ENCODE measurements at regions not wholly inside any gene's neighbourhood (a gene's known extent, or its start where the extent isn't known, plus 50 kb on each side); places are given as distances from the start of the nearest gene placed in this dataset.
A peak's percentile ranks its signal among the peaks of the same experiment; 100 is the strongest.

GRCh38 chr9:103949096-103949495 lies 145.0 kb upstream of the SMC2 start:
- TF ChIP-seq POLR2A (IDR thresholded peaks at IDR 0.05; ENCODE audit: low read length) (no peak), GATA1 (IDR thresholded peaks at IDR 0.05; ENCODE audit: low read depth, low read length) (no peak)
- no peak for DNase-seq

GRCh38 chr9:103977163-103977562 lies 116.9 kb upstream of the SMC2 start:
- no peak for TF ChIP-seq POLR2A (IDR thresholded peaks at IDR 0.05; ENCODE audit: low read length)
- TF ChIP-seq GATA1 (IDR thresholded peaks at IDR 0.05; ENCODE audit: low read depth, low read length), result no peak
- no peak for DNase-seq

- TF ChIP-seq GATA1 (IDR thresholded peaks at IDR 0.05; ENCODE audit: low read depth, low read length) (no peak), POLR2A (IDR thresholded peaks at IDR 0.05; ENCODE audit: low read length) (no peak)
Measured at GRCh38 chr9:103978396-103978795, 115.7 kb upstream of the SMC2 start.

GRCh38 chr9:103981912-103982311 lies 112.2 kb upstream of the SMC2 start:
- no peak for TF ChIP-seq POLR2A (IDR thresholded peaks at IDR 0.05; ENCODE audit: low read length)
- no peak for TF ChIP-seq GATA1 (IDR thresholded peaks at IDR 0.05; ENCODE audit: low read depth, low read length)
- peak; percentile 55 to 56 for DNase-seq

More at GRCh38 chr9:103978396-103978795, 115.7 kb upstream of the SMC2 start:
- DNase-seq, result no peak

GRCh38 chr9:103985077-103985476 lies 109.0 kb upstream of the SMC2 start:
- no peak for TF ChIP-seq POLR2A (IDR thresholded peaks at IDR 0.05; ENCODE audit: low read length)
- no peak for TF ChIP-seq GATA1 (IDR thresholded peaks at IDR 0.05; ENCODE audit: low read depth, low read length)
- DNase-seq, result no peak

GRCh38 chr9:103988821-103989220 lies 105.3 kb upstream of the SMC2 start:
- no peak for TF ChIP-seq POLR2A (IDR thresholded peaks at IDR 0.05; ENCODE audit: low read length)
- TF ChIP-seq GATA1 (IDR thresholded peaks at IDR 0.05; ENCODE audit: low read depth, low read length), result no peak
- DNase-seq, result no peak

- TF ChIP-seq GATA1 (IDR thresholded peaks at IDR 0.05; ENCODE audit: low read depth, low read length), result no peak
- TF ChIP-seq POLR2A (IDR thresholded peaks at IDR 0.05; ENCODE audit: low read length), result no peak
Measured at GRCh38 chr9:103990311-103990710, 103.8 kb upstream of the SMC2 start.

GRCh38 chr9:103991001-103991400 lies 103.1 kb upstream of the SMC2 start:
- TF ChIP-seq GATA1 (IDR thresholded peaks at IDR 0.05; ENCODE audit: low read depth, low read length), result no peak
- no peak for TF ChIP-seq POLR2A (IDR thresholded peaks at IDR 0.05; ENCODE audit: low read length)

More at GRCh38 chr9:103990311-103990710, 103.8 kb upstream of the SMC2 start:
- DNase-seq, result no peak

GRCh38 chr9:103991698-103992097 lies 102.4 kb upstream of the SMC2 start:
- DNase-seq, result no peak
- TF ChIP-seq GATA1 (IDR thresholded peaks at IDR 0.05; ENCODE audit: low read depth, low read length) (no peak), POLR2A (IDR thresholded peaks at IDR 0.05; ENCODE audit: low read length) (no peak)

More at GRCh38 chr9:103991001-103991400, 103.1 kb upstream of the SMC2 start:
- no peak for DNase-seq

- TF ChIP-seq POLR2A (IDR thresholded peaks at IDR 0.05; ENCODE audit: low read length), result no peak
- TF ChIP-seq GATA1 (IDR thresholded peaks at IDR 0.05; ENCODE audit: low read depth, low read length), result no peak
- DNase-seq, result no peak
Measured at GRCh38 chr9:103992938-103993579, 101.0 kb upstream of the SMC2 start.

- TF ChIP-seq POLR2A (IDR thresholded peaks at IDR 0.05; ENCODE audit: low read length), result no peak
- no peak for TF ChIP-seq GATA1 (IDR thresholded peaks at IDR 0.05; ENCODE audit: low read depth, low read length)
- no peak for DNase-seq
Measured at GRCh38 chr9:103997856-103998370, 96.2 kb upstream of the SMC2 start.

- DNase-seq, result no peak
- no peak for TF ChIP-seq GATA1 (IDR thresholded peaks at IDR 0.05; ENCODE audit: low read depth, low read length)
- TF ChIP-seq POLR2A (IDR thresholded peaks at IDR 0.05; ENCODE audit: low read length), result no peak
Measured at GRCh38 chr9:103999375-104000062, 94.6 kb upstream of the SMC2 start.

- TF ChIP-seq POLR2A (IDR thresholded peaks at IDR 0.05; ENCODE audit: low read length), result no peak
- no peak for TF ChIP-seq GATA1 (IDR thresholded peaks at IDR 0.05; ENCODE audit: low read depth, low read length)
- DNase-seq, result no peak
Measured at GRCh38 chr9:104009826-104010225, 84.3 kb upstream of the SMC2 start.

GRCh38 chr9:104022083-104022482 lies 72.0 kb upstream of the SMC2 start:
- no peak for DNase-seq
- no peak for TF ChIP-seq GATA1 (IDR thresholded peaks at IDR 0.05; ENCODE audit: low read depth, low read length)

- DNase-seq, result no peak
- TF ChIP-seq POLR2A (IDR thresholded peaks at IDR 0.05; ENCODE audit: low read length) (no peak), GATA1 (IDR thresholded peaks at IDR 0.05; ENCODE audit: low read depth, low read length) (no peak)
Measured at GRCh38 chr9:104025104-104025503, 69.0 kb upstream of the SMC2 start.

Data from erythroblast (primary cell).